ENCODE measurements at regions not wholly inside any gene's neighbourhood (a gene's known extent, or its start where the extent isn't known, plus 50 kb on each side); places are given as distances from the start of the nearest gene placed in this dataset.

- H3K36me3 Mint-ChIP-seq, result peaks cover 9% of the 10 kb centered on the region
Observed at GRCh38 chr4:159460371-159460770, 357.5 kb downstream of the RAPGEF2 start.

GRCh38 chr4:159463235-159463634 is 360.4 kb downstream of the RAPGEF2 start:
- no peak for DNase-seq (ENCODE audit: low spot score)
- H3K36me3 Mint-ChIP-seq, result peaks cover 9% of the 10 kb centered on the region
- no peak overlapping the region for H3K4me3 Mint-ChIP-seq
- no peaks in the 10 kb centered on the region for H3K4me1 Mint-ChIP-seq (ENCODE audit: low read depth in 2 of 2)
- ATAC-seq, result no peak
- peaks cover 2 to 6% of the 10 kb centered on the region in 2 donors for H3K27me3 Mint-ChIP-seq
- H3K27ac Mint-ChIP-seq, result no peak overlapping the region
- peaks cover 5% of the 10 kb centered on the region for H3K9me3 Mint-ChIP-seq

More at GRCh38 chr4:159460371-159460770, 357.5 kb downstream of the RAPGEF2 start:
- H3K4me1 Mint-ChIP-seq (ENCODE audit: low read depth in 2 of 2), result peaks cover 0 to 3% of the 10 kb centered on the region in 2 donors
- no peak for DNase-seq (ENCODE audit: low spot score)
- no peak overlapping the region for H3K4me3 Mint-ChIP-seq
- peaks cover 5% of the 10 kb centered on the region for H3K9me3 Mint-ChIP-seq
- no peak for ATAC-seq
- no peak overlapping the region for H3K27ac Mint-ChIP-seq
- H3K27me3 Mint-ChIP-seq, result peaks cover 2 to 6% of the 10 kb centered on the region in 2 donors

GRCh38 chr4:159464302-159464701 is 361.4 kb downstream of the RAPGEF2 start:
- H3K4me1 Mint-ChIP-seq (ENCODE audit: low read depth in 2 of 2), result no peaks in the 10 kb centered on the region
- ATAC-seq (no peak), DNase-seq (ENCODE audit: low spot score) (no peak)
- H3K9me3 Mint-ChIP-seq, result peaks cover 5% of the 10 kb centered on the region
- H3K36me3 Mint-ChIP-seq, result peaks cover 9% of the 10 kb centered on the region
- H3K27ac Mint-ChIP-seq, result no peak overlapping the region
- no peak overlapping the region for H3K4me3 Mint-ChIP-seq
- H3K27me3 Mint-ChIP-seq, result peaks cover 2 to 6% of the 10 kb centered on the region in 2 donors

GRCh38 chr4:159476886-159477285 is 374.0 kb downstream of the RAPGEF2 start:
- H3K4me1 Mint-ChIP-seq (ENCODE audit: low read depth in 2 of 2), result no peaks in the 10 kb centered on the region
- H3K27me3 Mint-ChIP-seq, result no peaks in the 10 kb centered on the region
- H3K9me3 Mint-ChIP-seq, result no peaks in the 10 kb centered on the region
- H3K36me3 Mint-ChIP-seq, result no peaks in the 10 kb centered on the region
- no peak overlapping the region for H3K4me3 Mint-ChIP-seq
- H3K27ac Mint-ChIP-seq, result no peak overlapping the region
- ATAC-seq (no peak), DNase-seq (ENCODE audit: low spot score) (no peak)

GRCh38 chr4:159480826-159481225 is 377.9 kb downstream of the RAPGEF2 start:
- Mint-ChIP-seq H3K4me3 (no peak overlapping the region), H3K36me3 (no peaks in the 10 kb centered on the region), H3K27me3 (peaks cover 3 to 7% of the 10 kb centered on the region in 2 donors), H3K9me3 (no peaks in the 10 kb centered on the region), H3K27ac (no peak overlapping the region), H3K4me1 (ENCODE audit: low read depth in 2 of 2) (no peaks in the 10 kb centered on the region)
- DNase-seq (ENCODE audit: low spot score), result no peak
- no peak for ATAC-seq

GRCh38 chr4:159481936-159482335 is 379.1 kb downstream of the RAPGEF2 start:
- Mint-ChIP-seq H3K27me3 (peaks cover 3 to 17% of the 10 kb centered on the region in 2 donors), H3K27ac (no peak overlapping the region), H3K36me3 (no peaks in the 10 kb centered on the region), H3K4me1 (ENCODE audit: low read depth in 2 of 2) (no peaks in the 10 kb centered on the region), H3K4me3 (no peak overlapping the region), H3K9me3 (no peaks in the 10 kb centered on the region)
- DNase-seq (ENCODE audit: low spot score) (no peak), ATAC-seq (no peak)

GRCh38 chr4:159483110-159483781 is 380.4 kb downstream of the RAPGEF2 start:
- H3K27me3 Mint-ChIP-seq, result peaks cover 5 to 24% of the 10 kb centered on the region in 2 donors
- ATAC-seq (no peak), DNase-seq (ENCODE audit: low spot score) (no peak)
- no peaks in the 10 kb centered on the region for H3K9me3 Mint-ChIP-seq
- no peaks in the 10 kb centered on the region for H3K36me3 Mint-ChIP-seq
- H3K4me3 Mint-ChIP-seq, result no peak overlapping the region
- H3K4me1 Mint-ChIP-seq (ENCODE audit: low read depth in 2 of 2), result no peaks in the 10 kb centered on the region
- H3K27ac Mint-ChIP-seq, result no peak overlapping the region

GRCh38 chr4:159483782-159484741 is 381.2 kb downstream of the RAPGEF2 start:
- Mint-ChIP-seq H3K27me3 (peaks cover 5 to 24% of the 10 kb centered on the region in 2 donors), H3K4me1 (ENCODE audit: low read depth in 2 of 2) (no peaks in the 10 kb centered on the region), H3K9me3 (no peaks in the 10 kb centered on the region), H3K27ac (no peak overlapping the region), H3K4me3 (no peak overlapping the region), H3K36me3 (no peaks in the 10 kb centered on the region)
- no peak for ATAC-seq
- no peak for DNase-seq (ENCODE audit: low spot score)

GRCh38 chr4:159484864-159485263 is 382.0 kb downstream of the RAPGEF2 start:
- ATAC-seq, result no peak
- H3K27me3 Mint-ChIP-seq, result peaks cover 5 to 24% of the 10 kb centered on the region in 2 donors

GRCh38 chr4:159487284-159487747 is 384.4 kb downstream of the RAPGEF2 start:
- Mint-ChIP-seq H3K9me3 (no peaks in the 10 kb centered on the region), H3K4me3 (no peak overlapping the region), H3K27me3 (peaks cover 5 to 34% of the 10 kb centered on the region in 2 donors), H3K36me3 (no peaks in the 10 kb centered on the region), H3K27ac (no peak overlapping the region), H3K4me1 (ENCODE audit: low read depth in 2 of 2) (no peaks in the 10 kb centered on the region)
- ATAC-seq (peak; percentile 54 to 60), DNase-seq (ENCODE audit: low spot score) (no peak)

More at GRCh38 chr4:159484864-159485263, 382.0 kb downstream of the RAPGEF2 start:
- H3K27ac Mint-ChIP-seq, result no peak overlapping the region
- H3K4me1 Mint-ChIP-seq (ENCODE audit: low read depth in 2 of 2), result no peaks in the 10 kb centered on the region
- DNase-seq (ENCODE audit: low spot score), result no peak
- H3K36me3 Mint-ChIP-seq, result no peaks in the 10 kb centered on the region
- H3K4me3 Mint-ChIP-seq, result no peak overlapping the region
- no peaks in the 10 kb centered on the region for H3K9me3 Mint-ChIP-seq

GRCh38 chr4:159489646-159490045 is 386.8 kb downstream of the RAPGEF2 start:
- DNase-seq (ENCODE audit: low spot score), result no peak
- Mint-ChIP-seq H3K4me1 (ENCODE audit: low read depth in 2 of 2) (no peaks in the 10 kb centered on the region), H3K27ac (no peak overlapping the region), H3K27me3 (peaks cover 3 to 34% of the 10 kb centered on the region in 2 donors), H3K4me3 (no peak overlapping the region), H3K9me3 (no peaks in the 10 kb centered on the region), H3K36me3 (no peaks in the 10 kb centered on the region)
- no peak for ATAC-seq

- Mint-ChIP-seq H3K4me1 (ENCODE audit: low read depth in 2 of 2) (no peaks in the 10 kb centered on the region), H3K36me3 (no peaks in the 10 kb centered on the region), H3K27ac (no peak overlapping the region), H3K9me3 (no peaks in the 10 kb centered on the region), H3K27me3 (peaks cover 0 to 7% of the 10 kb centered on the region in 2 donors), H3K4me3 (no peak overlapping the region)
- no peak for ATAC-seq
- no peak for DNase-seq (ENCODE audit: low spot score)
Observed at GRCh38 chr4:159495515-159496236, 392.8 kb downstream of the RAPGEF2 start.

- H3K4me3 Mint-ChIP-seq, result no peak overlapping the region
- H3K4me1 Mint-ChIP-seq (ENCODE audit: low read depth in 2 of 2), result no peaks in the 10 kb centered on the region
- ATAC-seq (no peak), DNase-seq (ENCODE audit: low spot score) (no peak)
- H3K27ac Mint-ChIP-seq, result no peak overlapping the region
- peaks cover 0 to 1% of the 10 kb centered on the region in 2 donors for H3K27me3 Mint-ChIP-seq
- H3K36me3 Mint-ChIP-seq, result no peaks in the 10 kb centered on the region
- no peaks in the 10 kb centered on the region for H3K9me3 Mint-ChIP-seq
Observed at GRCh38 chr4:159496248-159496647, 393.4 kb downstream of the RAPGEF2 start.

Measured in natural killer cell treated with Interleukin-12 subunit alpha and Interleukin-12 subunit beta and Interleukin-15 and Interleukin-18, amount 100 ng/mL, for 72 hours (primary cell).